ENCODE measurements at regions not wholly inside any gene's neighbourhood (a gene's known extent, or its start where the extent isn't known, plus 50 kb on each side); places are given as distances from the start of the nearest gene placed in this dataset.

GRCh38 chr7:54860003-54860775 lies 101.2 kb upstream of the SEC61G start:
- TF ChIP-seq NFIC (IDR thresholded peaks at IDR 0.05) (no peak), TCF12 (IDR thresholded peaks at IDR 0.05; ENCODE audit: low read depth) (no peak), MAX (IDR thresholded peaks at IDR 0.05) (no peak), REST (IDR thresholded peaks at IDR 0.05; ENCODE audit: low read depth) (no peak), CREB1 (IDR thresholded peaks at IDR 0.05; ENCODE audit: low read depth) (no peak), EGR1 (IDR thresholded peaks at IDR 0.05) (no peak), RAD21 (IDR thresholded peaks at IDR 0.05; ENCODE audit: low read depth) (no peak)

GRCh38 chr7:54860843-54861242 lies 101.8 kb upstream of the SEC61G start:
- TF ChIP-seq EGR1 (IDR thresholded peaks at IDR 0.05) (no peak), TCF12 (IDR thresholded peaks at IDR 0.05; ENCODE audit: low read depth) (no peak)

- TF ChIP-seq TAF1 (IDR thresholded peaks at IDR 0.05; ENCODE audit: low read depth) (no peak), USF1 (IDR thresholded peaks at IDR 0.05) (no peak), CEBPB (IDR thresholded peaks at IDR 0.05) (no peak), NFIC (IDR thresholded peaks at IDR 0.05) (no peak)
Observed at GRCh38 chr7:54864663-54865062, 105.7 kb upstream of the SEC61G start.

GRCh38 chr7:54869523-54869922 lies 110.5 kb upstream of the SEC61G start:
- TF ChIP-seq TEAD4 (IDR thresholded peaks at IDR 0.05) = no peak
- no peak for TF ChIP-seq CREB1 (IDR thresholded peaks at IDR 0.05; ENCODE audit: low read depth)
- TF ChIP-seq NFIC (IDR thresholded peaks at IDR 0.05) = no peak
- no peak for TF ChIP-seq TCF12 (IDR thresholded peaks at IDR 0.05; ENCODE audit: low read depth)
- TF ChIP-seq MAX (IDR thresholded peaks at IDR 0.05) = no peak
- TF ChIP-seq ZBTB7A (IDR thresholded peaks at IDR 0.05; ENCODE audit: low read depth) = no peak
- TF ChIP-seq USF1 (IDR thresholded peaks at IDR 0.05) = no peak
- TF ChIP-seq EGR1 (IDR thresholded peaks at IDR 0.05) = no peak
- no peak for TF ChIP-seq CEBPB (IDR thresholded peaks at IDR 0.05)
- no peak for TF ChIP-seq FOXM1 (IDR thresholded peaks at IDR 0.05; ENCODE audit: borderline replicate concordance, low read depth)
- TF ChIP-seq EP300 (IDR thresholded peaks at IDR 0.05; ENCODE audit: borderline replicate concordance) = no peak
- TF ChIP-seq TAF1 (IDR thresholded peaks at IDR 0.05; ENCODE audit: low read depth) = no peak
- no peak for TF ChIP-seq RAD21 (IDR thresholded peaks at IDR 0.05; ENCODE audit: low read depth)
- TF ChIP-seq REST (IDR thresholded peaks at IDR 0.05; ENCODE audit: low read depth) = no peak
- TF ChIP-seq YY1 (IDR thresholded peaks at IDR 0.05; ENCODE audit: low read depth) = no peak

GRCh38 chr7:54874804-54875203 lies 115.8 kb upstream of the SEC61G start:
- TF ChIP-seq CREB1 (IDR thresholded peaks at IDR 0.05; ENCODE audit: low read depth) (no peak), TCF12 (IDR thresholded peaks at IDR 0.05; ENCODE audit: low read depth) (no peak), TEAD4 (IDR thresholded peaks at IDR 0.05) (no peak), NFIC (IDR thresholded peaks at IDR 0.05) (no peak), EP300 (IDR thresholded peaks at IDR 0.05; ENCODE audit: borderline replicate concordance) (no peak), YY1 (IDR thresholded peaks at IDR 0.05; ENCODE audit: low read depth) (no peak), EGR1 (IDR thresholded peaks at IDR 0.05) (no peak)

- no peak for TF ChIP-seq TEAD4 (IDR thresholded peaks at IDR 0.05)
- no peak for TF ChIP-seq EGR1 (IDR thresholded peaks at IDR 0.05)
- TF ChIP-seq REST (IDR thresholded peaks at IDR 0.05; ENCODE audit: low read depth) = no peak
- no peak for TF ChIP-seq USF1 (IDR thresholded peaks at IDR 0.05)
- TF ChIP-seq RAD21 (IDR thresholded peaks at IDR 0.05; ENCODE audit: low read depth) = peak; percentile 32
Observed at GRCh38 chr7:54877683-54878082, 118.7 kb upstream of the SEC61G start.
